Testis (tissue), 2 donors: ENCODE measurements at regions not wholly inside any gene's neighbourhood (a gene's known extent, or its start where the extent isn't known, plus 50 kb on each side); places are given as distances from the start of the nearest gene placed in this dataset.
A peak's percentile ranks its signal among the peaks of the same experiment; 100 is the strongest.

Source experiments
- DNase-seq: peaks from one replicate; pipeline ENCODE4 v3.0.0-alpha.2; 2019
- H3K27ac ChIP-seq, 2 donors: fragments of 200-600 bp; sonication (generic); one replicate each; pipeline ENCODE4 v1.5.1; 2019
- H3K27me3 ChIP-seq: fragments of 200-600 bp; sonication (generic); one replicate; pipeline ENCODE4 v1.5.1; 2019
- H3K36me3 ChIP-seq: fragments of 200-600 bp; sonication (generic); one replicate; pipeline ENCODE4 v1.5.1; 2017; ENCODE audit warnings: low read depth; ENCODE audit errors: missing control alignments
- H3K4me1 ChIP-seq: fragments of 200-600 bp; sonication (generic); one replicate; pipeline ENCODE4 v1.5.1; 2019
- H3K4me3 ChIP-seq, 2 donors: fragments of 200-600 bp; sonication (generic); one replicate each; pipeline ENCODE4 v1.5.1; 2017 to 2019
- H3K9me3 ChIP-seq: fragments of 200-600 bp; sonication (generic); one replicate; pipeline ENCODE4 v1.5.1; 2017
- POLR2A ChIP-seq: fragments of 450-650 bp; IDR thresholded peaks from one replicate; pipeline ENCODE4 v1.6.1; 2017; ENCODE audit warnings: antibody characterized with exemption, mild to moderate bottlenecking, moderate library complexity
- WGBS, 2 donors: methylation state at CpG; one replicate each; pipeline ENCODE4 v1.1.5; 2018; 5-methylcytosine and 5-hydroxymethylcytosine counted together
- intact Hi-C: fragments of 100-400 bp; cut with DNase I; formaldehyde crosslinking; loops from one replicate; pipeline ENCODE4 v1.15.1; 2023; ENCODE audit warnings: low total_unique reads
- TF ChIP-seq, protein P1 (sequence below), 3 experiments: fragments of 450-650 bp in 2 of 3; fragments of 200-600 bp in 1 of 3; sonication (generic) in 1 of 3; IDR thresholded peaks; one replicate each; pipeline ENCODE4 v1.5.1; 2016 to 2019; ENCODE audit warnings: antibody characterized with exemption in 3 of 3, mild to moderate bottlenecking in 2 of 3, moderate library complexity in 1 of 3

DNA sequence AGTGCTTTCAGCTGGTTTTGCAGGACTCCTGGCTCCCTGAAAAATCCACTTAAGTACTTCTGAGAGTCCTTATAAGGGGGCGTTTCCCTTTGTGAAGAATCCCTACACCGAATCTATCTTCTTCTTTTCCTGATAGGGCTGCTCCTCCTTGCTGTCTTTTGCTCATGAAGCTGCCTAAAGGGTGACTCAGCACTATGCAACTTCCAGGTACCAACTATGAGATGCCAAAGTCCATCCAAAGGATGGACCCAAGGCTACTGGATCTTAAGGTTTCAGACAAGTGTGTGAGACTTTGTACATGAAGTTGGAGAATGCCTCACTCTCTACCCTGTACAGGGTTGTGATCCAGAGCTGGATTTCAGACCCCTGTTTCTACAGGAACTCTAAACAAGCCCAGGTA is 485.0 kb upstream of the FAT1 start:
- H3K9me3 ChIP-seq, result no peaks in the 10 kb centered on the region
- WGBS, 2 donors, result 75 to 91% methylated on average over 2 of the region's 2 CpGs
- H3K27ac ChIP-seq, result no peak overlapping the region
- no peak for TF ChIP-seq POLR2A
- TF ChIP-seq, protein P1, sequence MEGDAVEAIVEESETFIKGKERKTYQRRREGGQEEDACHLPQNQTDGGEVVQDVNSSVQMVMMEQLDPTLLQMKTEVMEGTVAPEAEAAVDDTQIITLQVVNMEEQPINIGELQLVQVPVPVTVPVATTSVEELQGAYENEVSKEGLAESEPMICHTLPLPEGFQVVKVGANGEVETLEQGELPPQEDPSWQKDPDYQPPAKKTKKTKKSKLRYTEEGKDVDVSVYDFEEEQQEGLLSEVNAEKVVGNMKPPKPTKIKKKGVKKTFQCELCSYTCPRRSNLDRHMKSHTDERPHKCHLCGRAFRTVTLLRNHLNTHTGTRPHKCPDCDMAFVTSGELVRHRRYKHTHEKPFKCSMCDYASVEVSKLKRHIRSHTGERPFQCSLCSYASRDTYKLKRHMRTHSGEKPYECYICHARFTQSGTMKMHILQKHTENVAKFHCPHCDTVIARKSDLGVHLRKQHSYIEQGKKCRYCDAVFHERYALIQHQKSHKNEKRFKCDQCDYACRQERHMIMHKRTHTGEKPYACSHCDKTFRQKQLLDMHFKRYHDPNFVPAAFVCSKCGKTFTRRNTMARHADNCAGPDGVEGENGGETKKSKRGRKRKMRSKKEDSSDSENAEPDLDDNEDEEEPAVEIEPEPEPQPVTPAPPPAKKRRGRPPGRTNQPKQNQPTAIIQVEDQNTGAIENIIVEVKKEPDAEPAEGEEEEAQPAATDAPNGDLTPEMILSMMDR (IDR thresholded peaks at IDR 0.05), result no peak
- no peaks in the 10 kb centered on the region for H3K36me3 ChIP-seq
- intact Hi-C loops, result no loop called here
- H3K4me1 ChIP-seq, result no peaks in the 10 kb centered on the region
- DNase-seq, result no peak
- H3K27me3 ChIP-seq, result no peaks in the 10 kb centered on the region
- H3K4me3 ChIP-seq, result no peak overlapping the region

- DNase-seq, result peak; percentile 39
- WGBS, 2 donors, result 56 to 74% methylated on average over 8 to 11 of the region's 11 CpGs
- Histone ChIP-seq H3K27me3 (no peaks in the 10 kb centered on the region), H3K27ac (peak overlapping the region in 1 of 2 donors; percentile 69), H3K36me3 (no peaks in the 10 kb centered on the region), H3K4me3 (no peak overlapping the region), H3K4me1 (no peaks in the 10 kb centered on the region), H3K9me3 (no peaks in the 10 kb centered on the region)
- TF ChIP-seq, protein P1 (IDR thresholded peaks at IDR 0.05), result no peak
- no peak for TF ChIP-seq POLR2A
- intact Hi-C loops, result no loop called here
These were observed 486.4 kb upstream of the FAT1 start for GRCh38 chr4:187209921-187210613.

DNA sequence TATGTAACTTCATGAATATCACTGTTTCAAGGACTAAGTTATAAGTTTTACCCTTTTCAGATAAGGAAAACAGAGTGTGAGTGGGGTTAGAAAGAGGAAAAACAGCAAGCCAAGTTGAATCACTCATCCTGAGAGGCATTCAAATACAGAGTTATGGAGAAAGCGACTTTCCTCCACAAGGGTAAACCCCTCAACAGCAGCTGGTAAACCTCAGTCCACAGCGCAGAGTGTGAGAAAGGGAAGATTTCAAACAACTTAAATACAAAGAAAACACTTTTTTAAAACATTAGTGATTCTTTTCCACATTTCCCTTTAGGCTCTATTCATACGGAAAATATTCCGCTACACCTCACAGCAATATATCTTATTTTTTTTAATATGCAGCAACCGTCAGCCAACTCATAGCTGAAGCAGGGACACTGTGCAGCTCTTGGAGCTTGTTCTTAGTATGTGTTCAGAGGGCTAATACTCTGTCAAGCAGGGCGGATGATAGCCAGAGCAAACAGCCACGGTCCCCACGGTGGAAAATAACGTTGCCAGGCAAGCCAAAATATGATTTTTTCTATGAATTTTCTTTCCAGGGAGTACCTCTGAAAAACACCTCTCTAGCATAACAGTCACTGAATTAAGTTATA is 488.9 kb upstream of the FAT1 start:
- 87 to 96% methylated on average over 9 of the region's 9 CpGs for WGBS, 2 donors
- Histone ChIP-seq H3K36me3 (no peaks in the 10 kb centered on the region), H3K4me1 (no peaks in the 10 kb centered on the region), H3K9me3 (no peaks in the 10 kb centered on the region), H3K4me3 (no peak overlapping the region), H3K27ac (no peak overlapping the region), H3K27me3 (no peaks in the 10 kb centered on the region)
- DNase-seq, result no peak
- TF ChIP-seq POLR2A, result no peak
- TF ChIP-seq, protein P1 (IDR thresholded peaks at IDR 0.05), result no peak
- intact Hi-C loops, result no loop called here

DNA sequence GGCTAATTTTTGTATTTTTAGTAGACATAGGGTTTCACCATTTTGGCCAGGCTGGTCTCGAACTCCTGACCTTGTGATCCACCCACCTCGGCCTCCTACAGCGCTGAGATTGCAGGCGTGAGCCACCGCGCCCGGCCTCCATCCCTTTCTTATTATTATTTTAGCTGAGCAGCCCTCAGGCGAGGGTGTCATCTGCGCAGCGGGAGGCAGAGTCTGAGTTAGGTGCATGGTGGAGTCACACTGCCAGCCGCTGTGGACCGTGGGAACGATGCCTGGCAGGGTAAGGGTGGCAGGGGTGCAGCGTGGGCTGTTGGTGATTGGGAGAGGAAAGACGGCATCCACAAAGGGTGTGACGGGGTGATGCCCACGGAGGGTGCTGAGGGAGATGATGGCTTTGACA is 491.8 kb upstream of the FAT1 start:
- Histone ChIP-seq H3K9me3 (no peaks in the 10 kb centered on the region), H3K4me3 (no peak overlapping the region), H3K27ac (no peak overlapping the region), H3K4me1 (no peaks in the 10 kb centered on the region), H3K27me3 (no peaks in the 10 kb centered on the region), H3K36me3 (no peaks in the 10 kb centered on the region)
- WGBS, 2 donors, result 84 to 88% methylated on average over 17 of the region's 17 CpGs
- intact Hi-C loops, result no loop called here
- DNase-seq, result no peak
- TF ChIP-seq, protein P1 (IDR thresholded peaks at IDR 0.05), result no peak
- TF ChIP-seq POLR2A, result no peak
